COLO829 (cell line): ENCODE measurements at regions not wholly inside any gene's neighbourhood (a gene's known extent, or its start where the extent isn't known, plus 50 kb on each side); places are given as distances from the start of the nearest gene placed in this dataset.
"Not testable (repeated sequence)": the region's sequence is repeated elsewhere in the genome, so short reads cannot be mapped to it uniquely, and the experiment has no call there.

Experiments used
- DNase-seq: peaks from one replicate; pipeline ENCODE4 v3.0.0; 2012; ENCODE audit warnings: low spot score

DNA sequence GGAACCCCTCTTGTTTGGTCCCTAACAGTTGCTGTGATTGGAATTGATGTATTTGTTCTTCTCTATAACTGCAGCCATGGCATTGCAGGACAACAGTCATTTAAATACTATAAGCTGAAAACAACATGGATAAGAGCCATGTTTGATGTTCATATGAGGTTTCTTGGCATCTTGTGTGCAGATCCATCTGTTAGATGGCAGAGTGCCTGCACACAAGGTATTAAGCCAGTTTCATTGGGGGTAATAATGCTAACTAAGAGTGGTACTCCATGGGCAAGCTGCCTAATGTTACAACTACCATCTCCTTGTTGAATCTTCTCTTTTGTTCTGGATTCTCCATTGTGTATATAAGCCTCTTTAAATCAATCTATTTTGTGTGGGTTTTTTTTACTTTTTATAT is 206.0 kb upstream of the CHORDC1 start:
- DNase-seq, result no peak

DNA sequence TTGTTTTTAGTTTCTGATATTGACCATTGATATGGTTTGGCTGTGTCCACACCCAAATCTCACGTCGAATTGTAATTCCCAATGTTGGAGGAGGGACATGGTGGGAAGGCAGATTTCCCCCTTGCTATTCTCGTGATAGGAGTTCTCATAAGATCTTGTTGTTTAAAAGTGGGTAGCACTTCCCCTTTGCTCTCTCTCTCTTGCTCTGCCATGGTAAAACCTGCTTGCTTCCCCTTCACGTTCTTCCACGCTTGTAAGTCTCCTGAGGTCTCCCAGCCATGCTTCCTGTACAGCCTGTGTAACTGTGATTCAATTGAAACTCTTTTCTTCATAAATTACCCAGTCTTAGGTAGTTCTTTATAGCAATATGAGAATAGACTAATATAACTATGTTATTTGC is 203.6 kb upstream of the CHORDC1 start:
- DNase-seq, result no peak

DNA sequence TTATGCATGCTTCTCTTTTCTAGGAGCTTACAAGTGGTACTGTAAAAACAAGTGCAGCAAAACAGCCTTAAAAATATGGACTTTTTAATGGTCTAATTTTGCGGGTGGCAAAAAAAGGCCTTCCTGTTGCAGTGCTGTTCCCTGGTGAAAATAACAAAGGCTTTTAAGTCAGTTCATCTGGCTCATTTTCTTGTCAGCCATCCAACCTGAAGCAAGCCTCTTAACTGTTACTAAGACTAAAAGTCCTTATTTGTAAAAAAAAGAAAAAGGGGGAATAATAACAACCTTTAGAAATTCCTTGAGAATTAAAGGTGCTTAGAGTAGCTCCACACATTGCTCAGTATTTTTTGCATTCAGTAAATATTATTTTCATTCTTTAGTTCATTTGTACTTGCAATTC is 200.5 kb upstream of the CHORDC1 start:
- DNase-seq, result no peak

DNA sequence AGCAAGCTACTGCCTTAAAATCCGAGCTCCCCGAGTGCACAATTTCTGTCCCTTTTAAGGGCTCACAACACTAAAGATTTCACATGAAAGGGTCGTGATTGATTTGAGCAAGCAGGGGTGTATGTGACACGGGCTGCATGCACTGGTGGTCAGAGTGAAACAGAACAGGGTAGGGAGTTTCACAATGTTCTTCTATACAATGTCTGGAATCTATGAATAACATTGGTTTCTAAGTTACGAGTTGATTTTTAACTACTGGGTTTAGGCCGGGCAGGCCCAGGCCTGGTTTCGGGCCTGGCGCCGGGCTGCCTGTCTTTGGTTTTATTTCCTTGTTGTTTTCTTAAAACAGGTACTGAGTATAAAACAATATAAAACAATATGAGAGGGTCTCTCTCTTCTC is 199.9 kb upstream of the CHORDC1 start:
- DNase-seq, result not testable (repeated sequence)

DNA sequence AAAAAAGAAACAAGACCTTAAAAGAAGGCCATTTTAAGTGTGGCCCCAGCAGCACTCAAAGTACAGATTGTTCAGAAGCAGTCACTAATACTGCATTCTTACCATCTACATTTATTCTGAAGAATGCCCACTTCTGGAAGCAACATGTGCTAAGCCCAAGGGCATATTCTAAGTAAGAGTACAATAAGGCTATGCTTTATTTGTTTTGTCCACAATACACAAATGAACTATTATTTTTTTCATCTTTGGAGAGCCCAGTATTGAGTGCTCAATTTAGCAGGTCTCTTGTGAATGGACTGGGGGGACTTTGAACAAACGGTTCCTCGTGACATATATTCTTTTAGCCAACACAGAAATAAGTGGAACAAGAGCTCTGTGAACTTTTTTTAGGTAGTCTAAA is 191.4 kb upstream of the CHORDC1 start:
- no peak for DNase-seq

DNA sequence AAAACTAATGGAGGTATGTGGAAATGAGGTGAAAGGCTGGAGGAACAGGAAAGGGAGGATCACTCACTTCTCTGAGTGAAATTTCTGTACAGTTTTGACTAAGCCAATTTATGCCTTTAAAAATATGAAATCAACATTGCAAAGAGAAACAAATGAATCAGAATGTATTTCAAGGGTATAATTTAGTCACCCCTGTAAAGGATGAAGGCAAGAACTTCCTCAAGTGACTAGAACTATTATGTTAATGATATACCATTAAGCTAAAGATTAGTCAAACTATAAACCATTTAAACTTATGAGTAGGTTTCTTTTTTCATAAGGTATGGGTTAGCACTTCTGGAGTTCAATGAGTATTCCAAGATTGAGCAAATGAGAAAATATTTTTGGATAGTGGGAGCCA is 184.5 kb upstream of the CHORDC1 start:
- no peak for DNase-seq

DNA sequence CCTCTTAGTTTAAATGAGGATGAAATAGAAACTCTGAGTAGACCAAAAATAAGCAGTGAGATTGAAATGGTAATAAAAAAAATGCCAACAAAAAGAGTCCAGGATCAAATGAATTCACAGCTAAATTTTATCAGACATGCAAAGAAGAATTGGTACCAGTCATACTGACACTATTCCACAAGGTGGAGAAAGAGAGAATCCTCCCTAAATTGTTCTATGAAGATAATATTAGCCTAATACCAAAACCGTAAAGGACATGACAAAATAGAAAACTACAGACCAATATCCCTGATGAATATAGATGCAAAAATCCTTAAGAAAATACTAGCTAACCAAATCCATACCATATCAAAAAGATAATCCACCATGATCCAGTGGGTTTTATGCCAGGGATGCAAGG is 169.8 kb upstream of the CHORDC1 start:
- DNase-seq, result no peak

DNA sequence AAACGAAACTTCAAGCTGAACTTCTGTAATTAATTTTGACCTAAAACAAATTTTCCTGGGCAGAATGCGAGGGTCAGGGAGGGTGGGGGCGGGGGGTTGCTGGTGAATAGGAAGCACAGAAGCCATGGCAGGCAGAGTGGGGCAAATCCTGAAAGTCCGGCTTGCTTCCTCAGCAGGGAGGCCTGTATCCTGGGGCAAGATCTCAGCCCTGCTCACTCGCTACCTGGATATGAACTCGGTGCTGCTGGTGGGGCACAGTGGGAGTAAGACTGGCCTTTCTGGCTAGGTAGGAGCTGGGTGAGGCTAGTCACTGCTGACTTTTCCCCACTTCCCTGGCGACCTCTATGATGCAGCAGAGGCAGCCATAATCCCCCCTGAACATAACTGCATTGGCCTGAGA is 168.9 kb upstream of the CHORDC1 start:
- DNase-seq, result no peak

DNA sequence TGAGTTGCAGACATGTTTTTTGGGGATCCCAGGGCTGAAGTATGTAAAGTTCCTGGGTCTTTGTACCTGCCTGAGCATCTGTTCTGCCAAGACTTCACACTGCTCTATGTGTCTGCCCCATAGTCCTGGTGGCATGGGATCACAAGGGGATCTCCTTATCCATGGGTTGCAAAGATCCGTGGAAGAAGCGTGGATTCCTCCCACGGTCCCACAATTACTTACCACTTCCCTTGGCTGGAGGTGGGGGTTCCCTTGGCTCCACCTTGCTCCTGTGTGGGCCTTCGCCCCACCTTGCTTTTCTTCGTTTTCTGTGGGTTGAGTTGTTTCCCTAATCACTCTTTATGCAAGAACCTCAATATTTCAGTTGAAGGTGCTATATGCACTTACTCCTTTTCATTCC is 157.4 kb upstream of the CHORDC1 start:
- no peak for DNase-seq

DNA sequence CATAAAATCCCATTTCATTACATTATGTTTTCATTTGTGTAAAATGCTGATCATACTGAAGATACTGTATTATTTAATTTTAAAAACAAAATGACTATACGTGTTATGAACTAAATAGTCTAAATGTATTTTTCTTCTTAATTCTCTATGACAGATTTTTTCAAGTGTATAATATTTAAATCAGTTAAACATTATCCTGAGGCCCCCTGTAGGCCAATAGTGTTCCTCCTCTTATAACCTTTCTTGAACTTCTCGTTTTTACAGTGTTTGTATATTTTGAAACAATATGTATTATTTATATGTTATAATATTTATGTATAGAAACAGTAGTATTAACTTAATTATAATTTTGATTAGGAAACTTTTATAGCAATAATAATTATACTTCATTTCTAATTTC is 151.1 kb upstream of the CHORDC1 start:
- DNase-seq, result no peak

DNA sequence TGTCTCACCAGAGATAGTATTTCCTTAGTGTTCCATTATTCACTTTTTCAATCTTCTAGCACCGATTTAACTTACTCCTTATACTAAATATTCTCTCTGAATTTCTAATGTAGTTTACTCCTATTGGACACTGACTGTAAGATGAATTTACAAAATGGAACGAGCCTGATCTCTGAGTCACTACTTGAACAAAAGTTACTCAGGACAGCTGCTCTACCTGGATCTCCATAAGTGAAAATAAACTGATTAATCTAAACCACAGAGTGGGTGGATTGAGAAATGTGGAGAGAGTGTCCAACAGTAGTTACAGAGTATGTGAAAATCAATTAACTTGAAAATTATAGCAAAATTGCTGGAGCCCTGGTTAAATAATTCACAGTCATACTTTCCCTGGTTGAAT is 141.7 kb upstream of the CHORDC1 start:
- DNase-seq, result no peak

DNA sequence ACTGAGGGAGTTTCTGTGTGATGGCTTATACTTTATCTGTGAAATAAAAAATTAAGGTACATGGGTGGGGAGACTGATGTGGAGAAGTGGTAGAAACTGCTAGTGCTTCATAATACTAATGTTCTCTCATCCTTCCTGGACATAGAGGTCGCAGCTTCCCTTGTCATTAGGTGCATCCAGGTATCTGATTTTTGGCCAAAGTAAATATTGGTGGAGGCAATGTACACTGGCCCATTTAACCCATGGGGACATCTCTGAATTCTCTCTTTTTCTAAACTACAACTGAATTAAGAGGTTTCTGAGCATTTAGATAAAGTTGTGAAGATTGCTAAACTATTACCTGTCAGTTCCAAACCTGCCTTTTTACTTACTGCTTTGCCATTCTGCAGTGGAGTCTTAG is 140.9 kb upstream of the CHORDC1 start:
- DNase-seq, result no peak

DNA sequence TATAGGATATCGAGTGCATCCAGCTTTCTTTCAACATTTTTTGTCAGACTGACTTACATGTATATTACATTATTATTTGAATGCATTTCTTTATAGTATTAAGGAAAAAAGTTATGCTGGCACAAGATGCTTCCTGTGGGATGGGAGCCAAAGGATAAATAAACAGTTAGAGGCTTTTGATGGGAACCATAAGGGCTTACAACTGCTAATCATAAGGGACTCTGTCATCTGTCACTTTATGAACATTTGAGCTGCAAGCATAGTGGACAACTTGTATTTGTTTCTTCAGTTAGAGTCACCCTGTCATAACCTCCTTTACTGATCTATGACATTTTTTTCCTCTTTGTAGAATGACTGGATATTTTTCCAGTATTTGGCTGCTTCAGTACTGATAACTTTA is 132.4 kb upstream of the CHORDC1 start:
- DNase-seq, result no peak

DNA sequence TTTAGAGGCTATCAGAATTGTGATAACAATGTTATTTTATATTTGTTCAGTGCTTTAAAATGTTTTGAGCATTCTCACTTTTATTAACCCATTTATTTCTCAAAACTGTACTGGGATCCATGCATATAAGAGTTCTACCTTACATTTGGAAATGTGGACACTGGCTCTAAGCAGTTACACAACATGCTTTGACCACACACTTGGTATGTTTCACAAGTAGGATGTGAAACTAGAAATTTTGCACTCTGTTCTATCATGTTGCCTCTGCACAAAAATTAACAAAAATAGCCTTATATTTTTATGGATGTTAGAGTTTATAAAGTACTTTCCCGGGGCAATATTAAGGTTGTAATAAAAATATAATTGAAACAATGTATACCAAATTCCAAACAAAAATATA is 126.9 kb upstream of the CHORDC1 start:
- no peak for DNase-seq

DNA sequence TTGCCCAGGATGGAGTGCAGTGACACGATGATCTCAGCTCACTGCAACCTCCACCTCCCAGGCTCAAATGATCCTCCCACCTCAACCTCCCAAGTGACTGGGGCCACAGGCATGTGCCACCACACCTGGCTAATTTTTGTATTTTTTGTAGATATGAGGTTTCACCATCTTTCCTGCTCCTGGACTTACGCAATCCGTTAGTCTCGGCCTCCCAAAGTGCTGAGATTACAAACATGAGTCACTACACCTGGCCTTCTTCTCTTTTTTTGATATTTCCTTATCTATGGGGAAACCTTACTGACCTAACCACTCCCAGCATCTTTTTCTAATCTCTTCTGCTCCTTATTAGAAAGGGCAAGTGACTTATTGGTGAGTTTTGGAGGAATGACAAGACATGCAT is 121.7 kb upstream of the CHORDC1 start:
- no peak for DNase-seq

DNA sequence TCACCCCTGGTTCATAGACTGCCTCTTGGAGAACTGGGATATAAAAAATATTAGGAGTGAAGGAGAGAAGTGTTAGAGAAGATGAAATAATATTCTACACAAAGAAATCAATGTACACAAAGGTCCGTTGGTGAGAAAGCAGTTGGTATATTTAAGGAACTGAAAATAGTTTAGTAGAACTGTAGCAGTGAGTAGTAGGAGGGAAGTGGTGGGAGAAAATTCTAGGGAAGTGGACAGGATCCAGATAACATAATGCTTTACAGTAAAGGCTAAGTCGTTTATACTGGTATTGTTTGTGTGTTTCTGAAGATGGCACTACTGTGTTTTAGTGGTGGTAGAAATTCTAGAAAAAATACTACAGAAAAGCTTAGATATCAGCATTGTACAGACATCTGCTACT is 120.8 kb upstream of the CHORDC1 start:
- DNase-seq, result no peak

DNA sequence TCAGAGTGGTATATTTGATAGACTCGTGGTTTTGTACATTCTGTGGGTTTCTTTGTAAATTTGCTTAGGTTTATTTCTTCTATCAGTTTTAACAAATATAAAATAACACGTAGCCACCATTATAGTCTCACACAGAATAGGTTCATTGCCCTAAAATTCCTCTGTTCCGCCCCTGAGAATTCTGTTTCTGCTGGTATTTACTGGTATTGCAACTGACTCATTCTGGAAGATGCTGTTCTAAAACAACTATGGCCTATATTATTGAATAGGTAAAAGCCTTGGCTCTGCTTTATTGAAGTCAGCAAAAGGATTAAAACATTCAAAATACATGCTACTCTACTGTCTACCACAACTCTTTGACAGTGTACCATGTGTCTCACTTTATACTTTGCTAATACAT is 119.1 kb upstream of the CHORDC1 start:
- DNase-seq, result no peak

DNA sequence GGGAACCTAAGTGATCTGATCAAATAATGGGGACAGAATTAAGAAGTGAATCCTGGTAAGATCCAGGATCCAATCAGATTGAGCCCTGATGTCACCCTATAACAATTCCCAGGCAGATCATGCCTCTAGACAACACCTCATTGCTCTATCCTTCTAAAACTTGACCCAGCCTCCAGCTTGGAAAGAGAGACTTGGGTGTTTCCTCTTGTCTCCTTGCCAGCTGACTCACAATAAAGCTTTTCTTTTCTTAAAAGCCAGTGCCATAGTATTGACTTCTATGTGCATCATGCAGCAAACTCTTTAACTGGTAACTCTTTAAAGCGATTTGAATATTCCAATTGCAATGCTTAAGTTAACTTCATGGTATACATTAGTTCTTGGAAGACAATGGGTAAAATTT is 109.6 kb upstream of the CHORDC1 start:
- DNase-seq, result peak; percentile 9

DNA sequence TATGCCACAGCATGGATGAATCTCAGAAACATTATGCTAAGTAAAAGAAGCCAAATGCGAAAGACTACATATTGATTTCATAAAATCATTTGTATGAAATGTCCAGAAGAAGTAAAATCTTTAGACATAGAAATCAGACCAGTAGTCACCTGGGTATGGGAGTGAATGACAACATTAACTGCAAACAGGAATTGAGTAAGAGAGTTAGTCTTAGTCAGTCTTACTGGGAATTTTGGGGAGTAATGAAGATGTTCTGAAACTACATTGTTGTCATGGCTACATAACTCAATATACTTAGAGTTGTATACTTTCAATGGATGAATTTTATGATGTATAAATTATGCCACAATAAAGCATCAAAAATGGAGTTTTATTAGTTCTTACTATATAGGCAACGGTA is 107.8 kb upstream of the CHORDC1 start:
- no peak for DNase-seq

DNA sequence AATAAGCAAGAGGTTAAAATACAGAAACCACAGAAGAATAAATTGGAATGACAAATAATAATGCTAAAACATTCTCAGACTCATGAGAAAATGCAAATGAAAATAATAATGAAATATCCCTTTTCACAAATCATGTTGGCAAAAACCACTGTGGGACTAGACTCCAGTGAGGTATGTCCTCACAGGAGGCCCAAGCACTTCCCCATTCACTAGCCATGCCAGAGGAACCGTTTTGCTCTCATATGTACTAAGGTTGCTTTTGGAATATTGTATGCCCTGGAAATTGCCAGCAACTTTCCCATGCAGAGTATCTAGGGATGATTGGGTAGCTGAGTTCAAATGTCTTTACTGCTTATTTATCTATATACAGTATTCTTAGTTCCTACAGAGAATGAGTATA is 106.2 kb upstream of the CHORDC1 start:
- no peak for DNase-seq

DNA sequence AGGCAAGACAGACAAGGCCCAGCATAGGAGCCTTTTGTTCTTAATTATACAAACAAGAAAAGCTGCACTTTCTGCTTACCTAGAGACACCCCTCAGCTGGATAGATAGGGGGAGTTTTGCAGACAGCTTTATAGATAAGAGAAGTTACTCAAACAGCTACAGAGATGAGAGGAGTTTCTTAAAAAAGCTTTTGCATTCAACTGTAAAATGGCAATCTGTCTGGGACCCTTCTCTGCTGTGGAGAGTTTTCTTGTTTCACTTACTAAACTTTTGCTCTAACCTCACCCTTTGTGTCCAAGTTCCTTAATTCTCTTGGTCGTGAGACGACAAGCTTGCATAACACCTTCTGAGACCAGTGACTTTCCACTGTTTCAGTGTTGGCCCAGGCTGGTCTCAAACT is 103.8 kb upstream of the CHORDC1 start:
- no peak for DNase-seq

DNA sequence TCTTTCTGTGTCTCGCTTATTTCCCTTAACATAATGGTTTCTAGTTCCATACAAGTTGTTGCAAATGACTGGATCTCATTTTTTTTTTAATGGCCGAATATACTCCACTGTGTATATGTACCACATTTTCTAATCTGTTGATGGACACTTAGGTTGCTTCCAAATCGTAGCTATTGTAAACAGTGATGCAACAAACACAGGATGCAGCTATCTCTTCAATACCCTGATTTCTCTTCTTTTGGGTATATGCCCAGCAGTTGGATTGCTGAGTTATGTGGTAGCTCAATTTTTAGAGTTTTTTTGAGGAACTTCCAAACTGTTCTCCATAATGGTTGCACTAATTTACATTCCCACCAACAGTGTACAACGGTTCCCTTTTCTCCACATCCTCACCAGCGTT is 100.4 kb upstream of the CHORDC1 start:
- DNase-seq, result no peak

DNA sequence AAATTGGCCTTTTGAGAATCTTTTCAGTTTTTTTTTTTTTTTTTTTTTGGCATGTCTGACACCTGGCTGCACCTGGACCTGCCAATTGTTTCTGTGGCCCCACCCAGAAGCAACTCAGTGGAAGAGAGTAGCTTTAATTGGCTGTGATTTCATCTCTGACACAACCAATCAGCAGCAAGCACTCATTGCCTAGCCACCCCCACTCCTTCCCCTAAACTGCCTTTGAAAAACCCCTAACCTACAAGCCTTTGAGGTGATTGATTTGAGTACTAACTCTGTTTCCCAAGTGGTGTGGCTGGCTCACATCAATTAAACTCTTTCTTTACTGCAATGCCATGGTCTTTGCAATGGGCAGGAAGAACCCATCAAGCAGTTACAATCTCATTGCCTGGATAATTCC is 98.2 kb upstream of the CHORDC1 start:
- no peak for DNase-seq

DNA sequence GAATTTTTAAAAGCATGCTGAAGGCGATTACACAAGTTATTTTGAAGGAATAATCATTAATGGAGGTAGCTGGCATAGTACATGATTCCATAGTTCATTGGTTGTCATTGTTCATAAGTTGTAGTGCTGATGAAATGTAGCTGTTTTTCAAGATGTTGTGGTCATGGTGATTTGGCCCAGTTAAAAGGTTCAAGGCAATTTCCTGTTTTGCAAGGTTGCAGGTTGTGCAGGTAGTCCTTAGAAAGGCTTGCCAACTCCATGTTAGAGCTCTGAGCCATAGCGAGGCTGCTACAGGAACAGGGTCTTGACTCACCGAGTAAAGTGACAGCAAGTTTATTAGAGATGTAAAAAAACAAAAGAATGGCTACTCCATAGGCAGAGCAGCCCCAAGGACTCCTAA is 95.8 kb upstream of the CHORDC1 start:
- DNase-seq, result no peak

DNA sequence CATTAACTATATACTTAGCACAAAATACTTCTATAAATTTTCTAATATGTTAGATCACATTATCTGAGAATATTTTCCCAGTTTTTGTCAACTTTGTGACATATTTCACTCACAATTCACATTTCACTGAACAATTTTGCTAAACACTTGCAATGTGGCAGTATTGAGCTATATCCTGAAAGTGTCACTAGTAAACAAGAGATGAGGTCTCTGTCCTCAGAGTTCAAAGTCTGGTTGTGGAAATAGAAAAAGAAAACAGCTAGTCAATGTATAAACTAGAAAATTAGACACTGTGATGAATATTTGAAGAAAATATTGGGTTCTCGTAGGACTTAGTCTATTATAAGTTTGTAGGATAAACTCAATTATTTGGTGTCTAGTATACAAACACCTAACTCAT is 87.4 kb upstream of the CHORDC1 start:
- no peak for DNase-seq

DNA sequence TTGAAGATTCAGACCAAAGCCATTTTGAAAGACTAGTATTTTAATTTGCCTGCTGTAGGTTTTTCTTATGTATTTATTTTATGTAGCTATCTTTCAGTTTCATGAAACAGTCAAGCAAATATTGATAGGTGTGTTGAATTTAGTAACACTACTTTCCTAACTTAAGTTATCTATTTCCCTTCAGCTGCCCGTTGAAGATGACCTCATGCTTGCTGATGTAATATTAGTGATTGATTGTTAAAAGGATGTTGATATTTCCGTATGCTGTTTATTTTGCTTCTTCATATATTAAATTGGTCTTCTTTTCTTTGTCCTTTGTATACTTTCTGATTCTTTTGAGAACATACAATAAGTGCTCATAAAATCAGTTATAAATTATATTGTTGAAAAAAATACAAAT is 86.8 kb upstream of the CHORDC1 start:
- DNase-seq, result no peak
